Inflammatory macrophage treated with lipopolysaccharide for 4 hours (primary cell): ENCODE measurements at regions not wholly inside any gene's neighbourhood (a gene's known extent, or its start where the extent isn't known, plus 50 kb on each side); places are given as distances from the start of the nearest gene placed in this dataset.

Experiments
- DNase-seq: peaks from one replicate; pipeline ENCODE4 v3.0.0-alpha.2; 2020

DNA sequence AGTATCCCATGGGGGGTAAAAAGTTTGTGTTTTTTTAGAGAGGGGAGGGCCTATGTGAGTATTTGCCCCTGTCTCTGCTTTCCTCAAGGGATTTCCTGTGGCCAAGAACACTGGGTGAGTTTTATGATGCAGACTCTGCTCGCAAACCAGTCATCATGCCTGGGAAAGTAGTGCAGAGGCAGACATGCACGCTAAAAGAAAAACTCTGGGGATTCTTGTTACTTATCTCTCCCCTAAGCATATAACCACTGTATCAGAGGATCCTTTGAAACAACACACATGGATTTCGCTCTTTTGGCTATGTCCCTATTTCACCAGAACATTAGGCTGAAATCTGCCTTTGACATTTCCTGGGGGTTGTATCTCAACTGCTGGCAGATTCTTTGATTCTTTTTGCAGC lies 1845.8 kb upstream of the SEL1L start:
- no peak for DNase-seq

DNA sequence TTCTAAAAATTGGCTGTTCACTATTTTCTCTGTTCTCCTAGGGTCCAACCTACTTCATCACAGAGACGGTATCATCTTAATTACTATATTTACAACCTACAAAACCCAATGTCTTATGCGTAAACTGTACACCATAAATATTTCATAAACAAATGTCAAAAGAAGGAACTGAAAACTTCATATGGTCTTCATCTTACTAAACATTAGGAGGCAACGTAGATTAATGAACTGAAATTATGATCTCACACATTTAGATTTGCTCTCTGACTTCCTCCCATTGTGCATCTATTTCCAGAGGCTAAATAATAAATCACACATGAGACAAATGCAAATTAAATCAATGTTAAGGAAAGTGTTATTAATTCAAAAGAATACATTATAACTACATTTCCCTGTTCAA lies 1850.6 kb upstream of the SEL1L start:
- no peak for DNase-seq

DNA sequence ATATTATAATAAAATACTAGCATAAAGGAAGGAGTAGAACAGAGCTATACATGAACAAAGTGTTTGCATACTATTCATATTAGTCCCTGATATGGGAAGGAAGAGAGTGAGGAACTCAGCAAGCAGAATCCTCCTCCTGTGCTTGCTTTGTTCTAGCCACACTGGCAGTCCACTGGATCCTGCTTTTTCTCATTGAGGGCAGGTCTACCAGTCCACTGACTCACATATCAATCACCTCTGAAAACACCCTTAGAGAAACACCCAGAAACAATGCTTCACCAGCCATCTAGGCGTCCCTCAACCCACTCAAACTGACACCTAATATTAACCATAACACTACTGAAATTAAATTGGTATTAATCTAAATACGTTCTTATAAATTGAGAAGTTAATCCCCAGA lies 1861.7 kb upstream of the SEL1L start:
- DNase-seq = no peak

DNA sequence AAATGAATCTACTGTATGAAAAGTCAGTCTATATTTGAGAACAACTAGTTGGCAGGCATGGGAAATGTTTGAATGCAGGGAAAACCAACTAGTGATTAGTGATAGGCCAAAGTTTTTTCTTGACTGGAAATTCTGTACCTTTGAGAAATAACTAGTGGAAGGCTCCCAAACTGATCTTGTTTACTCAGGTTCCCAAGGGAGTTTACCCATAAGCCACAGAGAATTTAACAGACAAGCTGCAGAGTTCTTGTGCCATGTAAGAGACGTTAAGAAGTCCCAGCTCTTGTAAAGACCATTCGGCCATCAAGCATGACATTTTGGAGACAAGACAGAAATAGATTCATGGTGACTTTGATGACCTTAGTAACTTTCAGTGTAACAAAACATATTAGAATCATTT lies 1882.8 kb upstream of the SEL1L start:
- DNase-seq = no peak

DNA sequence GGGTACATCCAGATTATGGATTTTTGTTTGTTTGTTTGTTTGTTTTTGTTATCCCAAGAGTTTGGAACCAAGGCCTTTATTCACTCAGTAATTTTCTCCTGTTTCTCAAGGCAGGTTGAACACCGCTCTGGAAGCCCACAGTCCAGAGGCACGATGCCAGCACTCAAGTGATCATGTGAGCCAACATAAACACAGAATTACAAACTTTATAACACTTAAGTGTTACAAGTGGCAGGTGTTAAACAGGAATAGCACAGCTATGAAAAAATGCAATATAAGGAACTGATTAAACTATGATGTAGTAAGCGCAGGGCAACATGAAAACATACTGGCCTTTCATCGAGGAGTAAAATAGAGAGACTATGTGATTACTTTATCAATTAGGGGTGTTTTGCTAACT lies 1885.8 kb upstream of the SEL1L start:
- no peak for DNase-seq

DNA sequence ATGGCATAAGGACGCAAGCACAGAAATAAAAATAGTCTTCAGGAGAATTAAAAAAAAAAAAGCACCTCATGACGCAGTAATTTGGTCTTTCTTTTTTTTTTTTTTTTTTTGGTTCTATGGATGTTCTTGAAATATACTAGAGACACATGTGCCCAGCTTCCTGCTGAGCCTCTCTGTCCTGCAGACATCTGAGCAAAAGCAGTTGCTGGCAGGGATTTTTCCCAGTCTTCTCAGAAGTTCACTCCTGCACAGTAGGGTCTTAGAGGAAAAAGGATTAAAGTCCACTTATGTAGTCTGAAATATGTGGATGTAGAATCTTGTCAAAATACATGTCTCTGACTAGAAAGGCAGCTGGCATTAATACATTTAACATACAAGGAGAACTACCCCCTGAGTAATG lies 1888.1 kb upstream of the SEL1L start:
- no peak for DNase-seq

DNA sequence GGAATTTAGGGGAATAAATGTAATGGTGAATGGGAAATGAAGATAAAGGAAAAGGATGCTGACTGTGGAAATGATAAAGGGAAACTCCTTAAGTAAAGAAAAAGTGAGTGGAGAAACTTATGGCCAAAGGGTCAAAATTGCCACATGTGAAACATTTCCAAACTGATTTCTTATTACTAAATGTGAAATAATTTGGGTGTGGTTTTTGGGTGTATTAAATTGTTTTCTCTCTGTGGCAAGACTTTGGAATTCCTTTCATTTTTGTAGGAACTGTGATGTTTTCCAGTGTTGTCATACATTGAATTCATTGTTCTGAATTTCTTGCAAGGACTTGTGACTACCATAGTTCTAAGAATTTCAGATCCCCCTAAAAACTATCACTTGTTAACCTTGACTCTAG lies 1891.5 kb upstream of the SEL1L start:
- no peak for DNase-seq

DNA sequence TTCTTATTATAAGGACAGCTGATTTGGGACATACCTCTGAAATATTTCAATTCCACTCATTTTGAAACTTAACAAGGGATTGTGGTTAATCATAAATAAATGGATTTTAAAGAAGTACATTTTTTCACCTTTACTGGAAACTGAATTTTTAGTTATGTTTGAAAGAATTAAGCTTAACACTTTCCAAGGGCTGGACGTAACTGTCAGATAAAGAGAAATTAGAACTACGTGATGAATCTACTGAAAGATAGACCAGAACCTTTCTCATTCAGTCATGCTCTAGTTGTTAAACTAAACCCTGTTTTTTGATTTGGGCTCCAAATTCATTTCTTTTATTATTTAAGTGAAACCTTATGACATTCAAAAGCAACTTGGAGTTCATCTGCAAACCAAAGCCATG lies 1892.1 kb upstream of the SEL1L start:
- DNase-seq = no peak

DNA sequence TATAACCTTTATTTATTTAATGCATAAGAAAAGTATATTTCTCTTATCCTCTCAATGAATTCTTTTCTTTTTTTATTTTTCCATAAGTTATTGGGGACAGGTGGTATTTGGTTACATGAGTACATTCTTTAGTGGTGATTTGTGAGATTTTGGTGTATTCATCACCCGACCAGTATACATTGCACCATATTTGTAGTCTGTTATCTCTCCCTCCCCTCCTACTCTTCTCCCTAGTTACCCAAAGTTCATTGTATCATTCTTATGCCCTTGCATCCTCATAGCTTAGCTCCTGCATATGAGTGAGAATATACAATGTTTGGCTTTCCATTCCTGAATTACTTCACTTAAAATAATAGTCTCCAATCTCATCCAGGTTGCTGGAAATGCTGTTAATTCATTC lies 1900.0 kb upstream of the SEL1L start:
- DNase-seq = no peak

DNA sequence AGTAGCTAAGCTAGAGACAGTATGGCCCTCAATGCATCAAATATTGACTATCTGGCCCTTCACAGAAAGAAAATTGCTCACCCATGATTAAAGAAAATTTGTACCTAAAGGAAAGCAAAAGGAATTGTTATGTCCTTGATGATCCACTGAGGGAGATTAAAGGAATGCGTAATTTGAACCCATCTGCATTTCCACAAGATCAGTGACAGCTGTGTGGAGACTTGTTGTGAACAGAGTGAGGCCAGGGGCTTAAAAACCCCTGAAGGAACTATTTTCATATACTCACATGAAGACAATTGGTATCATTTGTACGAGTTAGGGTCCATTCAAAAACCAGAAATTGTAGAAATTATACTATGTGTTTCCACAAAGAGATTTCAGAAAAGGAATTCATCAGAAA lies 1908.1 kb upstream of the SEL1L start:
- no peak for DNase-seq

DNA sequence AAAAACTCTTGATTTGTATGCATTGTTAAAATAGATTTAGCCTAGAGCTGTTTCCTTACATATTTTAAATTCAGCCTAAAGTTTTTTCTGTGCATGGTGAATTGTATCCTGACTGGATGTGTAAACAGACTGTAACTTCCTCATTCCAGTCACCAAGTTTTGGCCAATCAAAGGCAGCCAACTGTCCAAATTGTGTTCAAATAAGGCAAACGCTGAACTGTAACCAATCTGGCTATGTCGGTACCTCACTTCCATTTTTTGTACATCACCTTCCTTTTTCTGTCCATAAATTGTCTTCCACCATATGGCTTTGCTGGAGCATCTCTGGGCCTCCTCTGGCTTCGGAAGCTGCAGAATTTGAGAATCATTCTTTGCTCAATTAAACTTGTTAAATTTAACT lies 1921.9 kb upstream of the SEL1L start:
- DNase-seq = no peak

DNA sequence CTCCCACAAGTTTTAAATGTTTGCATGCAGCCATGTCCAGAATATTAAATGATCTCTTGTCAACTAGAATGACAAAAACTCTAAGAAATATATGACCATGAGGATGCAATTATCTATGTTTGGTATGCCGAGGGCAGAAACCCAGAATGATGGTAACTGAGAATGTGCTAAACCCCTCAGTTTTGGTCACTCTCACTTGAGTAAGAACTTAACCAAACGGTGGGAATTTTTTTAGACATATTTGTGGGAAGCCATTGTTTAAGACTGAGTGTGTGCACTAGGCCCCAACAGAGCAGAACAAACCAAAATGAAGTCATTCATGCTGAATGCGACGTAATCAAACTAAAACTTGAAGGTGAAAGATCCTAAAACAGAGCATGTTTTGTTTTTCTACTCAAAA lies 1927.9 kb upstream of the SEL1L start:
- no peak for DNase-seq

DNA sequence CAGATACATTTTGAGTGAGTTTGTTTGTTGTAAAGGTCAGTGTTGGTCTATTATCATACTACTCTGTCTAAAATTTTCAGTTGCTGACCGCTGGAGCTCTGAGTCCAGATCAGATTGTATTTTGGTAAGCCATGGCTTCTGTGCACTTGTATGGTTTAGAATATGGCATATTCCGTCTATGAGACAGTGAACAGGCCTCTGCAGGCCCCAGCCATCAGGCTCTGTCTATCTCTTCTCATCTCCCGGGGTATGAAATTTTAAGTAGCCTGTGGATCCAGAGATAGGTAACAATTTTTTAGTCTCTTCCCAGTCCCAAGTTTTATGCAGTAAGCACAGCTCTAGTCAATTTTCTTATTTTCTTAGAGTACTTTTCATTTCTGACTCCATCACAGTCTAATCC lies 1929.1 kb upstream of the SEL1L start:
- DNase-seq = no peak

DNA sequence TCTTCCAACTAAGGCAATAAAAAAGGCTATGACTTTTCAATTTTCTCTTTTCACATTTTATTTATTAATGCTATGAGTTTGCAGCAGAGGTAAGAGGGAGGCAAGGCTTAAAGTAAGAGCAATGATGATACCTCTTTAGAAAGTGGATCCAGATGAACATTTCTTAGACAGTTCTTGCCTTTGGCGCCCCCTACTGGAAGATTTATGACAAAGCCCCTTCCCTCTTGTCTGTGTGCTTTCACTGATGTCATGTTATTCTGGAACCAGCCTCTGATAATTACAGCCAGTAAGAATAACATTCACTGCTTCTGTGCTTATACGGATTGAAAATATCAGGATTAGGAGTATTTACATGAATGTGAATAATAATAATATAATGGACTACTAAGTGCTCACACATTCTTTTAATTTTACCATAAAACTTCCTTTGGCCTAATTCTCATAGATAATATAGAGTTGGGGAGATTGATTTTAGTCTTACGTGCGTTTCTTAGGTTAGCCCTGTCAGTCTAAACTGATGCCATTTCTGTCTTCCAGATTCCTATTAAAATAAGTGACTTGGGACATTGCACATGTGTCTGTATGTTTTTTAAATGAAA lies 1929.9 kb upstream of the SEL1L start:
- peak; percentile 48 for DNase-seq

DNA sequence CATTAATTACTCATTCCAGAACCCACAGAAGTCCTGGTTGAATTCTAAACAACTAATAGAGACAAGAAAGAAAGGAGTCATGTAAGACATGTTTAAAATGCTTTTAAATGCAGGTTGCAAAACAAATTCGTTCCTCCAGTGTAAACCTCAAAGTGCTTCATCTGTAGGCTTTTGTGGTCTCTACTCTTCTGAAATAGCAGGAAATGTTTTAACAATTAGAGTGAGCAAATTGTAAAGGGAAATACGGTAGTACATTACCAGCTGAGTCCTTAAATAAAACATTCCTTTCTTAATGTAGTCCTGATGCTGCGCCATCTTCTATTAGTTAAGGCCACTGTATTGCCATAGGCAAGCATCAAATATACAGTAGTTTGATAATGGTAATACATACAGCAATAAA lies 1934.2 kb upstream of the SEL1L start:
- DNase-seq = no peak

DNA sequence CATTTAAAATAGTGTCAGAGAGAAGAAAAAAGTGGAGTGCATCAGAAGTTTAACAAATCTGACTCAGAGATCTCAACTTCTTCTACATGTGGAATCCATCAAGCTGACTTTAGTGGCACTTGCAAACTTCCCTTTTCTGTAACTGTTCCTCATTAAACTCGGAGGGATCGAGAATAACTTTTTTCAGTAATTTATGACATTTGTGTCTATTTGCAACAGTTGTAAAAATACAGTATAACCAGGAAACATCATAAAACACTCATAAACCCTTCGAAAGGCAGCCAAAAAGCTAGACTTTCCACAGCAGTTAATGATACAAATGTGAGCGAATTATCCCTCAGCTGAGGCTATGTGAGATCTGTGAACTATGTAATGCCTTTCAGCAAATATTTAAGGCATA lies 1936.8 kb upstream of the SEL1L start:
- DNase-seq = no peak

DNA sequence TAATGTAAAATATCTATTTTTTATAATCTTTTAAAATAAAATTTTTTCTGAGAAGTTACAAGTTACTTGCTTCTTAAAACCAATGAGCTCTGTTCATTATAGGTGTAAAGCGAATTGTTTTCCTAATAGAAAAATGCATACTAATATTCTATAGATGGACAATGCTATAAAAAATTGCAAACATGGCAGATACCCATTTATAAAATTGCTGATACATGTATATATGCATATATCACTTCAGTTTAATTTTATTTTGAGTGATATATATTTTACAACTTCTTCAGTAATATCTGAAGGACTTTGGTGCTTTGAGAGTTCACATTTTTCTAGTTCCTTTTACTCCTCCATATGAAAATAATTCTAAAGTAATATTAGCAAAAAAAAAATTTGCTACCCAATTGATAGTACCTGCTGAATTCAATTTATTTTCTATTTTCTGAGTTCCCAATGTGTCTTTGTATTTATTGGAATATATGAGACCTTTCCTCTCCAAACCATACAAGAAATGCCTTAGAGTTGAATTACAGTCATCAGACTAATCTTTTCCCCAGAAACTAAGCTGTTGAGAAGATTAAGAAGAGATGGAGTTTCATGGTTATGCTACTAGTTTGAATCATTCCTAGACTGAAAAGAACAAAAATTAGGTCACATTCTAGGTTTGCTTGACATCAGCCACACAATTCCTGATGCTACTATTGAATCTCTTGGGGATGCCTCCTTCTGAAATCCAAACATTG lies 1937.5 kb upstream of the SEL1L start:
- no peak for DNase-seq

DNA sequence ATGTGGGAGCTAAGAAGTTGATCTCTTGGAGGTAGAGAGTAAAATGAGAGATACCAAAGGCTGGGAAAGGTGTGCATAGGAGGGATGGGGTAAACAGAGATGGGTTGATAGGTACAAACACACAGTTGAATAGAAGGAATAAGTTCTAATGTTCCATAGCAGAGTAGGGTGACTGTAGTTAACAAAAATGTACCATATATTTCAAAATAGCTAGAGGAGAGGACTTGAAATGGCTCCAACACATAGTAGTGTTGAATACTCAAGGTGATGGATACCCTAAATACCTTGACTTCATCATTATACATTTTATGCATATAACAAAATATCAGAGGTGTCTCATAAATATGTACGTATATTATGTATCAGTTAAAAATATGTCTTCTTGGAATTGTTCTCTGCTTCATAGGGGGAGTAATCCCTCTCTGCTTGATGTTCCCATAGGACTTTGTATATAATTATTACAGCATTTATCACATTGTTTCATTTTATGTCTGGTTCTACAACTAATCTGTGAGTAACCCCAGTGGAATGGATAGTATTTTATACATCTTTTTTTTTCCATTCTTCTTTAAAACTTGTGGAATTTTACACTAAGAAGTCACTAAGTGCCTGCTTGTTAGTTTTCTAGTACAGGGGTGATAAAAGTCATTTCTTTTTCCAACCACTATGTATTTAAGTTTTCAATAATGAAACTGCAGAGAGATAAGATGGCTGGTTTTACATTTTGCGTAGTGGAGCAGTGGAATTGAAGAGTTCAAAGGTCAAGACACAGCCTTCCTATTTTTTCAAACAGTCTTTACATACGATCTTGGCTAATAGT lies 1940.0 kb upstream of the SEL1L start:
- no peak for DNase-seq

DNA sequence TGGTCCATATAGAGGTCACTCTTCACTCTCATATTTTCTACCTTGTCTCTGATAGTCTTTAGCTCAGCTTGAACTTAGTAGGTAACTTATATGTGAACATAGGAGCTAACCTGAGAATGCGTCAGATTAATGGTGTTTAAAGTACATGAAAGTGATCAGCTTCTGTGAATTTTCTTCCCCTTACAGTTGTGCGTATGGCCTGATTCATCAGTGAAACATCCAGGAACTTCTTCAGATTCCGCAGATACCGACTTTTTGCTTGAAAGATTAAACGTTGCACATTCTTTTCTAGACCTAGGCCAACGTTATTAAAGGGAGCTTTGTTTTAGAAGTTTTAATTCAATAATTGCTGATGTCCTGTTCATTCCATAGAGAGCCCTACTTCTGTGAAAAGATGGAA lies 1945.1 kb upstream of the SEL1L start:
- DNase-seq = no peak

DNA sequence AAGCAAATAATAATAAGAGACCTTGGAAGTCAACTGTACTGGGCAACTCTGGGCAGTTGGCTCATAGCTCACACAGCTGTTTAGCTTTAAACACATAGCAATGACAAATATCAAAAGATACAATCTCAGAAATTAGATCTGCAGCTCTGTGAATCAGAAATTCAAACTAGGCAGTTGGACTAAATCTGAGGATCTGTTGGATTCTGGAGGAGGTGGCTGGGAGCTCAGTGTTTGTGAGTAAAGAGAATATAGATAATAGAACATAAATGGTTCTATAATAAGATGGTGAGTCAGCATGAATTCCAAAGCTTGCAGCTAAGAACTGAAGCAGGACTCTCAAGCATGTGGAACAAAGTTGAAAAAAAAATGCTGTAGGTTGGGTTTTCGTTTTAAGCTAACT lies 1949.4 kb upstream of the SEL1L start:
- no peak for DNase-seq

DNA sequence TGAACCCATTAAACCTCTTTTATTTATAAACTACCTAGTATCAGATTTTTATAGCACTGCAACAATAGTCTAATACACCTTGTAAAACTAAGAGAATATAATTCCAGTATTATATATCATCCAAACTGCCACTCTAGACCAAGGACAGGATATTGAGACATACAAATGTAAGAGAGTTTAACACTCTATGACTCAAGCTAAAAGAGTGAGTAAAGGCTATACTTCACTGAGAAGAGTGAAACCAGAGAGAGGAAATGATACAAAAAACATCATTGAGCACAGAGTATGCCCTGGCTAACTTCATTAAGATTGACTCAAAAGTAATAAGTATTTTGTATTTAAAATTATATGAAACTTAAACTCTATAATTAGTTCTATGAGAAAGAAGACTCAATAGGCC lies 1951.9 kb upstream of the SEL1L start:
- no peak for DNase-seq

DNA sequence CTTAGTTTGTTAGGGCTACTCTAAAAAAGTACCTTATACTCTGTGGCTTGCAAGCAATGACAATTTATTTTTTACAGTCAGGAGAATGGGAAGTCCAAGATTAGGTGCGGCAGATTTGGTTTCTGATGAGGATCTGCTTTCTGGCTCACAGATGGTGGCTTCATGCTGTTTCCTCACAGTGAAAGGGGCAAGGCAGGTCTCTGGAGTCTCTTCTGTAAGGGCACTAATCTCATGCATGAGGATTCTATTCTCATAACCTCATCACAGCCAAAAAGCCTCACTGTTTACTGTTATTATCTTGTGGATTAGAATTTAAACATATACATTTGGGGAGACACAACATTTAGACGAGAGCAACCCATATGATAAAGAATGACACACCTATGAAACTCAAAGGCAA lies 1957.4 kb upstream of the SEL1L start:
- DNase-seq = no peak

DNA sequence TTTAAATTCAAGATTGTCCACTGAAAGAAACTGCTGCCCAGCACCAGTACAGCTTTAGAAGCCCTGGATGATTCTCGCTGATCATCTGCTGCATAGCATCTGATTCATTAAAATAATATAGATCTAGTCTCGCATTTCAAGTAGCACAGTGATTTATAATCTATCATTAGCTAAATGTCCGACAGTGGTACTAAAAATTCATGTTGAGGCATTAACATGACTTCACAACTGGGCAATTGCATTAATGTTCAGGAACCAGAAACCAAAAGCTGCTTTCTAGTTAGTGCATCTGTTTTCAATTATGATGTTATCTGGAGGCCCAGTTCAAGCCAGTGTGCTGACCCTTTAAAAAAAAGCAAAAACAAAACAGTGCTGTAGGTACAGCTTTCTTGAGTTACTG lies 1987.2 kb upstream of the SEL1L start:
- no peak for DNase-seq

DNA sequence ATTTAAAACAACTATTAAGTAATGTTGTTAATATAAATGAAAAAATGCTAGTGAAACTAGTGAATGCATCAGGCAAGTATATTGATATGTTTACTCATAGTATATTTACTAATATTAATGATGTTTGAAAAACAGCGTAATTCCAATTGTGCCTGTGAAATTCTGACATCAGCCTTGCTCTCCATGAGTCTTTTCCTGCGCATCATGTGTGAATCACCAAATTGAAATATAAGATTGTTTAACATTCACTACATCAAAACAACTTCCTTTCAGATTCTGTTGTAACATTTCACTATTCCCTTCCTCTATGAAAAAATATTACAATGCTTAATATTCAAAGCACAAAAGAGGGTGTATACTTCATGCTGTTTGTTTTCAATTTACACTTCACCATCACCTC lies 1995.9 kb upstream of the SEL1L start:
- no peak for DNase-seq
